Mammary epithelial cell (primary cell): ENCODE measurements at regions not wholly inside any gene's neighbourhood (a gene's known extent, or its start where the extent isn't known, plus 50 kb on each side); places are given as distances from the start of the nearest gene placed in this dataset.

ENCODE experiments used
- EZH2 ChIP-seq: IDR thresholded peaks from 2 replicates; pipeline ENCODE4 v1.6.1; 2012; ENCODE audit warnings: low read length, inconsistent platforms, borderline replicate concordance
- TF ChIP-seq, protein P1 (sequence below), 2 donors: IDR thresholded peaks in 1 of 2; conservative IDR thresholded peaks in 1 of 2; 2 replicates each; pipeline ENCODE4 v1.5.1; 2011 to 2012; ENCODE audit warnings: inconsistent platforms in 2 of 2, low read length in 2 of 2, mild to moderate bottlenecking in 2 of 2, control low read depth in 1 of 2, low read depth in 1 of 2; ENCODE audit not compliant: insufficient read depth in 1 of 2; ENCODE audit errors: extremely low read depth in 1 of 2

DNA sequence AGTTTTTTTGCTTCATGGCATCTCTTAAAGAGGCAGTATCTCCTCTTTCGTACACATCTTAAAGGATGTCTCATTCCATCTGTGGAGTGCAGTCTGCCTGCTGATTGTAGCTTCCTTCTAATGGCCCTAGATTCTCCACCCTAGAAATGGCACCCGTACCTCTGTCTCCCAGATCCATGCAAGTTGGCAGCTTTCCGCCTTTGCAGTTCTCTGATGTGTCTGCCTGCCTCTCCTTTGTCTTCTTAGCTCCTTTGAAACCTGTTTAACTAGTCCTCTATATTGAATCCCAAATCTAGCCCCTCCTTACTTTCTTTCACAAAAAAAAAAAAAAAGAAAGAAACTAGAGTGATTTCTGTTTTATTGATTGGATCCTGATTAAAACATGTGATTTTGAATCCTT is 1025.0 kb downstream of the ZPLD1 start:
- TF ChIP-seq, protein P1, sequence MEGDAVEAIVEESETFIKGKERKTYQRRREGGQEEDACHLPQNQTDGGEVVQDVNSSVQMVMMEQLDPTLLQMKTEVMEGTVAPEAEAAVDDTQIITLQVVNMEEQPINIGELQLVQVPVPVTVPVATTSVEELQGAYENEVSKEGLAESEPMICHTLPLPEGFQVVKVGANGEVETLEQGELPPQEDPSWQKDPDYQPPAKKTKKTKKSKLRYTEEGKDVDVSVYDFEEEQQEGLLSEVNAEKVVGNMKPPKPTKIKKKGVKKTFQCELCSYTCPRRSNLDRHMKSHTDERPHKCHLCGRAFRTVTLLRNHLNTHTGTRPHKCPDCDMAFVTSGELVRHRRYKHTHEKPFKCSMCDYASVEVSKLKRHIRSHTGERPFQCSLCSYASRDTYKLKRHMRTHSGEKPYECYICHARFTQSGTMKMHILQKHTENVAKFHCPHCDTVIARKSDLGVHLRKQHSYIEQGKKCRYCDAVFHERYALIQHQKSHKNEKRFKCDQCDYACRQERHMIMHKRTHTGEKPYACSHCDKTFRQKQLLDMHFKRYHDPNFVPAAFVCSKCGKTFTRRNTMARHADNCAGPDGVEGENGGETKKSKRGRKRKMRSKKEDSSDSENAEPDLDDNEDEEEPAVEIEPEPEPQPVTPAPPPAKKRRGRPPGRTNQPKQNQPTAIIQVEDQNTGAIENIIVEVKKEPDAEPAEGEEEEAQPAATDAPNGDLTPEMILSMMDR (conservative IDR thresholded peaks at IDR 0.05 in 1 of 2, IDR thresholded peaks at IDR 0.05 in 1 of 2; ENCODE audit: extremely low read depth in 1 of 2, insufficient read depth in 1 of 2, low read depth in 1 of 2, low read length in 2 of 2): no peak
- no peak for TF ChIP-seq EZH2
